GM12878 (cell line): ENCODE measurements at regions not wholly inside any gene's neighbourhood (a gene's known extent, or its start where the extent isn't known, plus 50 kb on each side); places are given as distances from the start of the nearest gene placed in this dataset.

Experiments used
- ATAC-seq: fragments of 200-7000 bp; cut with Tn5 transposase; 3 replicates; pipeline ENCODE4 v1.9.1; 2020; ENCODE audit warnings: mild to moderate bottlenecking, moderate library complexity
- BruUV-seq: library from RNA; stranded (reverse); fragments of 400-500 nt; replicated peaks from 2 replicates; lab custom pipeline; 2021; lab: Mats Ljungman, UMichigan
- CTCF ChIA-PET: fragments of 300-600 bp; sonication (Branson Sonifier 250); formaldehyde crosslinking; extraction: SDS; loops from one replicate; lab custom pipeline; 2021; ENCODE audit warnings: inconsistent platforms; lab: Yijun Ruan, JAX
- POLR2A ChIA-PET: fragments of 350-600 bp; formaldehyde crosslinking; extraction: SDS; loops from one replicate; lab custom pipeline; 2021; ENCODE audit warnings: inconsistent platforms; lab: Charles Lee
- RAD21 ChIA-PET: fragments of 300-600 bp; sonication (Branson Sonifier 250); formaldehyde crosslinking; loops from one replicate; lab custom pipeline; 2023; ENCODE audit warnings: antibody characterized with exemption; ENCODE audit not compliant: unreplicated experiment; lab: Charles Lee
- SMC1A ChIA-PET: fragments of 300-600 bp; sonication (Branson Sonifier 250); formaldehyde crosslinking; loops from one replicate; lab custom pipeline; 2023; ENCODE audit not compliant: unreplicated experiment, uncharacterized antibody; lab: Charles Lee
- DNase-seq: peaks from one replicate; pipeline ENCODE4 v3.0.0-alpha.2; 2011; ENCODE audit warnings: low read depth, low spot score
- FAIRE-seq: peaks from 3 replicates; lab custom pipeline; 2011; peaks lifted over from hg19 to GRCh38; lab: Jason Lieb, UNC
- H2AFZ ChIP-seq: 2 replicates; pipeline ENCODE4 v1.6.0; 2011; ENCODE audit warnings: low read depth, low read length, control low read depth; ENCODE audit not compliant: control insufficient read depth
- H3K27ac ChIP-seq: 2 replicates; pipeline ENCODE4 v1.5.1; 2011; ENCODE audit warnings: control low read depth; ENCODE audit not compliant: control insufficient read depth, insufficient read depth
- H3K27me3 ChIP-seq, 2 experiments: replicated peaks in 1 of 2; 2 replicates each; pipeline versions ENCODE4 v1.6.0 to v1.6.1; 2011; ENCODE audit warnings: low read length in 1 of 2; ENCODE audit not compliant: control insufficient read depth in 2 of 2, insufficient read depth in 2 of 2
- H3K36me3 ChIP-seq, 2 experiments: 2 replicates each; pipeline ENCODE4 v1.5.1; 2011; ENCODE audit warnings: low read length in 1 of 2; ENCODE audit not compliant: control insufficient read depth in 2 of 2, insufficient read depth in 2 of 2
- H3K4me1 ChIP-seq: 2 replicates; pipeline ENCODE4 v1.6.1; 2011; ENCODE audit warnings: mild to moderate bottlenecking, low read length, moderate library complexity, mixed read lengths; ENCODE audit not compliant: control insufficient read depth, insufficient read depth
- H3K4me2 ChIP-seq: 2 replicates; pipeline ENCODE4 v1.6.0; 2011; ENCODE audit warnings: control low read depth; ENCODE audit not compliant: control insufficient read depth, insufficient read depth
- H3K4me3 ChIP-seq: fragments of 200-600 bp; sonication (generic); 2 replicates; pipeline ENCODE4 v1.5.1; 2016
- H3K79me2 ChIP-seq: 2 replicates; pipeline ENCODE4 v1.6.0; 2011; ENCODE audit warnings: low read length; ENCODE audit not compliant: control insufficient read depth, insufficient read depth
- H3K9ac ChIP-seq: 2 replicates; pipeline ENCODE4 v1.8.0; 2011; ENCODE audit warnings: low read length, control low read depth, mixed read lengths; ENCODE audit not compliant: control insufficient read depth, insufficient read depth
- H3K9me3 ChIP-seq: replicated peaks from 3 replicates; pipeline ENCODE4 v1.5.1; 2011; ENCODE audit warnings: mild to moderate bottlenecking, low read length; ENCODE audit not compliant: control insufficient read depth, insufficient read depth
- H4K20me1 ChIP-seq: 2 replicates; pipeline ENCODE4 v1.6.0; 2011; ENCODE audit not compliant: control insufficient read depth, insufficient read depth
- CHD2 ChIP-seq: IDR thresholded peaks from 2 replicates; pipeline ENCODE4 v1.6.1; 2011; ENCODE audit warnings: low read depth, low read length, improper control_type of control experiment, borderline replicate concordance
- GABPA ChIP-seq: IDR thresholded peaks from 2 replicates; pipeline ENCODE4 v1.6.1; 2014; ENCODE audit warnings: antibody characterized with exemption, low read depth, mild to moderate bottlenecking, inconsistent platforms
- MEF2A ChIP-seq: IDR thresholded peaks from 2 replicates; pipeline ENCODE4 v1.6.1; 2011; ENCODE audit warnings: low read depth, mild to moderate bottlenecking, low read length, moderate library complexity; ENCODE audit not compliant: insufficient read depth
- NBN ChIP-seq: fragments of 450-650 bp; IDR thresholded peaks from 2 replicates; pipeline ENCODE4 v1.6.1; 2016
- RAD51 ChIP-seq: fragments of 450-650 bp; IDR thresholded peaks from 2 replicates; pipeline ENCODE4 v1.6.1; 2016; ENCODE audit warnings: moderate library complexity, mild to moderate bottlenecking, inconsistent platforms
- RELA ChIP-seq: fragments of 450-650 bp; IDR thresholded peaks from 2 replicates; pipeline ENCODE4 v1.8.0; 2014; ENCODE audit warnings: borderline replicate concordance; ENCODE audit not compliant: partially characterized antibody
- SREBF1 ChIP-seq: IDR thresholded peaks from 2 replicates; pipeline ENCODE4 v1.6.1; 2012; ENCODE audit warnings: mild to moderate bottlenecking, low read length
- STAT1 ChIP-seq: fragments of 450-650 bp; conservative IDR thresholded peaks from 2 replicates; pipeline ENCODE4 v1.6.1; 2014; ENCODE audit warnings: antibody characterized with exemption, mild to moderate bottlenecking
- SUZ12 ChIP-seq: fragments of 200-600 bp; sonication (generic); IDR thresholded peaks from one replicate; pipeline ENCODE4 v1.6.1; 2018; ENCODE audit warnings: antibody characterized with exemption, mild to moderate bottlenecking; ENCODE audit not compliant: unreplicated experiment
- YY1 ChIP-seq: IDR thresholded peaks from 2 replicates; pipeline ENCODE4 v1.6.1; 2011; ENCODE audit warnings: low read depth, mild to moderate bottlenecking, low read length
- WGBS: methylation state at CpG from one replicate; pipeline ENCODE4 v1.1.6; 2016; ENCODE audit warnings: low lambda C conversion rate; ENCODE audit not compliant: insufficient replicate concordance, insufficient coverage; ENCODE audit errors: missing lambda C conversion rate; 5-methylcytosine and 5-hydroxymethylcytosine counted together
- in situ Hi-C: fragments of 300-500 bp; cut with MboI; formaldehyde crosslinking; loops from 9 replicates; pipeline ENCODE4 v1.14.3; 2018; ENCODE audit warnings: mixed read lengths
- intact Hi-C: fragments of 100-400 bp; cut with micrococcal nuclease; formaldehyde crosslinking; loops from one replicate; pipeline ENCODE4 v1.14.2; 2022; ENCODE audit not compliant: unreplicated experiment
- TF ChIP-seq, protein P1 (sequence below): fragments of 450-650 bp; formaldehyde crosslinking; IDR thresholded peaks from 2 replicates; pipeline ENCODE4 v1.4.0; 2020; ENCODE audit warnings: mild to moderate bottlenecking, moderate library complexity
- TF ChIP-seq, protein P2 (sequence below): fragments of 450-650 bp; IDR thresholded peaks from 2 replicates; pipeline ENCODE4 v1.6.1; 2016; ENCODE audit warnings: mild to moderate bottlenecking
- TF ChIP-seq, protein P3 (sequence below): IDR thresholded peaks from 2 replicates; pipeline ENCODE4 v1.6.1; 2011; ENCODE audit warnings: low read depth, mild to moderate bottlenecking, low read length, moderate library complexity, borderline replicate concordance; ENCODE audit errors: extremely low read depth
- TF ChIP-seq, protein P4 (sequence below): IDR thresholded peaks from 2 replicates; pipeline ENCODE4 v1.6.1; 2012; ENCODE audit warnings: improper control_type of control experiment, low read depth, low read length; ENCODE audit not compliant: insufficient replicate concordance

DNA sequence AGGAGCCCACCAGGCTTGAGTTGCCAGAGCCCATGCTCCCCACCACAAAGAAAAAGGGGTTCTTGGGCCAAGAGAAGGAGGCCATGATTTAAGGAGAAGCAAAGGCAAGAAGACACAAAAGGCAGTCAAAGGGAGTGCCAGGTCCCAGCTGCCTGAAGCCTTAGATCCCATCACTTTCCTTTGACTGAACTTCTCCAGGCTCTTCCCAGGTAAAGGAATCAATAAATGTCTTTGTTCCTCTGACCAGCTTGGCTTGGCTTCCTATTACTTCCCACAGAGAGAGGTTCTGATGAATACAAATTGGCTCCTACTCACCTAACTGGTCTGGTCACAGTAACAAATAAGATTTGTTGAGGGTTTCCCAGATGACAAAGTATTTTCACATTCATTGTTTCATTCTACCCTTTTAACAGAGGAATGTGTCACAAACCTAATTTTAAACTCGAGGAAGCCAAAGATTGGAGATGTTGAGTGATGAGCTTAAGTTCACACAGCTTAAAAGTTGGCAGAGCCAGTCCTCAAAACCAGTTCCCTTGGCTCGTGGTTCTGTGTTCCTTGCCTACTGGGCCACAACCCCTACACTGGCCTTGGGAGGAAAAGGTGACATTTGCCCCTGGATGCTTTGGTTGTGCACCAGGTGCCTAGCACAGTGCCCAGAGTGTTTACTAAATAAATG lies 96.4 kb upstream of the SESN3 start:
- Histone ChIP-seq H3K27ac (no peak overlapping the region), H3K4me2 (no peak overlapping the region), H3K4me1 (no peaks in the 10 kb centered on the region), H3K4me3 (no peak overlapping the region), H3K36me3 (no peaks in the 10 kb centered on the region), H2AFZ (no peak overlapping the region), H4K20me1 (no peaks in the 10 kb centered on the region), H3K9me3 (no peaks in the 10 kb centered on the region), H3K27me3 (no peaks in the 10 kb centered on the region), H3K9ac (no peak overlapping the region), H3K79me2 (no peaks in the 10 kb centered on the region)
- SMC1A ChIA-PET = no interaction called here
- FAIRE-seq (no peak), DNase-seq (no peak), ATAC-seq (no peak)
- no TSS peak for BruUV-seq
- POLR2A ChIA-PET = no interaction called here
- CTCF ChIA-PET = interaction anchor here (1.1 kb wide), 1 partner anchor 379 kb away, joined by 3 read pairs; no protein-coding TSS in a partner anchor
- RAD21 ChIA-PET = no interaction called here
- WGBS = 0% methylated on average over 2 of the region's 2 CpGs
- in situ Hi-C loops (no loop called here), intact Hi-C loops (no loop called here)
- TF ChIP-seq, protein P1, sequence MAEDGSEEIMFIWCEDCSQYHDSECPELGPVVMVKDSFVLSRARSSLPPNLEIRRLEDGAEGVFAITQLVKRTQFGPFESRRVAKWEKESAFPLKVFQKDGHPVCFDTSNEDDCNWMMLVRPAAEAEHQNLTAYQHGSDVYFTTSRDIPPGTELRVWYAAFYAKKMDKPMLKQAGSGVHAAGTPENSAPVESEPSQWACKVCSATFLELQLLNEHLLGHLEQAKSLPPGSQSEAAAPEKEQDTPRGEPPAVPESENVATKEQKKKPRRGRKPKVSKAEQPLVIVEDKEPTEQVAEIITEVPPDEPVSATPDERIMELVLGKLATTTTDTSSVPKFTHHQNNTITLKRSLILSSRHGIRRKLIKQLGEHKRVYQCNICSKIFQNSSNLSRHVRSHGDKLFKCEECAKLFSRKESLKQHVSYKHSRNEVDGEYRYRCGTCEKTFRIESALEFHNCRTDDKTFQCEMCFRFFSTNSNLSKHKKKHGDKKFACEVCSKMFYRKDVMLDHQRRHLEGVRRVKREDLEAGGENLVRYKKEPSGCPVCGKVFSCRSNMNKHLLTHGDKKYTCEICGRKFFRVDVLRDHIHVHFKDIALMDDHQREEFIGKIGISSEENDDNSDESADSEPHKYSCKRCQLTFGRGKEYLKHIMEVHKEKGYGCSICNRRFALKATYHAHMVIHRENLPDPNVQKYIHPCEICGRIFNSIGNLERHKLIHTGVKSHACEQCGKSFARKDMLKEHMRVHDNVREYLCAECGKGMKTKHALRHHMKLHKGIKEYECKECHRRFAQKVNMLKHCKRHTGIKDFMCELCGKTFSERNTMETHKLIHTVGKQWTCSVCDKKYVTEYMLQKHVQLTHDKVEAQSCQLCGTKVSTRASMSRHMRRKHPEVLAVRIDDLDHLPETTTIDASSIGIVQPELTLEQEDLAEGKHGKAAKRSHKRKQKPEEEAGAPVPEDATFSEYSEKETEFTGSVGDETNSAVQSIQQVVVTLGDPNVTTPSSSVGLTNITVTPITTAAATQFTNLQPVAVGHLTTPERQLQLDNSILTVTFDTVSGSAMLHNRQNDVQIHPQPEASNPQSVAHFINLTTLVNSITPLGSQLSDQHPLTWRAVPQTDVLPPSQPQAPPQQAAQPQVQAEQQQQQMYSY (CRISPR knock-in tag) = no peak
- TF ChIP-seq, protein P2, sequence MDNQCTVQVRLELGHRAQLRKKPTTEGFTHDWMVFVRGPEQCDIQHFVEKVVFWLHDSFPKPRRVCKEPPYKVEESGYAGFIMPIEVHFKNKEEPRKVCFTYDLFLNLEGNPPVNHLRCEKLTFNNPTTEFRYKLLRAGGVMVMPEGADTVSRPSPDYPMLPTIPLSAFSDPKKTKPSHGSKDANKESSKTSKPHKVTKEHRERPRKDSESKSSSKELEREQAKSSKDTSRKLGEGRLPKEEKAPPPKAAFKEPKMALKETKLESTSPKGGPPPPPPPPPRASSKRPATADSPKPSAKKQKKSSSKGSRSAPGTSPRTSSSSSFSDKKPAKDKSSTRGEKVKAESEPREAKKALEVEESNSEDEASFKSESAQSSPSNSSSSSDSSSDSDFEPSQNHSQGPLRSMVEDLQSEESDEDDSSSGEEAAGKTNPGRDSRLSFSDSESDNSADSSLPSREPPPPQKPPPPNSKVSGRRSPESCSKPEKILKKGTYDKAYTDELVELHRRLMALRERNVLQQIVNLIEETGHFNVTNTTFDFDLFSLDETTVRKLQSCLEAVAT = no peak
- TF ChIP-seq SREBF1 = no peak
- no peak for TF ChIP-seq NBN
- TF ChIP-seq MEF2A = no peak
- TF ChIP-seq GABPA = no peak
- TF ChIP-seq CHD2 = no peak
- TF ChIP-seq, protein P3, sequence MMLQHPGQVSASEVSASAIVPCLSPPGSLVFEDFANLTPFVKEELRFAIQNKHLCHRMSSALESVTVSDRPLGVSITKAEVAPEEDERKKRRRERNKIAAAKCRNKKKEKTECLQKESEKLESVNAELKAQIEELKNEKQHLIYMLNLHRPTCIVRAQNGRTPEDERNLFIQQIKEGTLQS = no peak
- TF ChIP-seq YY1 = no peak
- TF ChIP-seq, protein P4, sequence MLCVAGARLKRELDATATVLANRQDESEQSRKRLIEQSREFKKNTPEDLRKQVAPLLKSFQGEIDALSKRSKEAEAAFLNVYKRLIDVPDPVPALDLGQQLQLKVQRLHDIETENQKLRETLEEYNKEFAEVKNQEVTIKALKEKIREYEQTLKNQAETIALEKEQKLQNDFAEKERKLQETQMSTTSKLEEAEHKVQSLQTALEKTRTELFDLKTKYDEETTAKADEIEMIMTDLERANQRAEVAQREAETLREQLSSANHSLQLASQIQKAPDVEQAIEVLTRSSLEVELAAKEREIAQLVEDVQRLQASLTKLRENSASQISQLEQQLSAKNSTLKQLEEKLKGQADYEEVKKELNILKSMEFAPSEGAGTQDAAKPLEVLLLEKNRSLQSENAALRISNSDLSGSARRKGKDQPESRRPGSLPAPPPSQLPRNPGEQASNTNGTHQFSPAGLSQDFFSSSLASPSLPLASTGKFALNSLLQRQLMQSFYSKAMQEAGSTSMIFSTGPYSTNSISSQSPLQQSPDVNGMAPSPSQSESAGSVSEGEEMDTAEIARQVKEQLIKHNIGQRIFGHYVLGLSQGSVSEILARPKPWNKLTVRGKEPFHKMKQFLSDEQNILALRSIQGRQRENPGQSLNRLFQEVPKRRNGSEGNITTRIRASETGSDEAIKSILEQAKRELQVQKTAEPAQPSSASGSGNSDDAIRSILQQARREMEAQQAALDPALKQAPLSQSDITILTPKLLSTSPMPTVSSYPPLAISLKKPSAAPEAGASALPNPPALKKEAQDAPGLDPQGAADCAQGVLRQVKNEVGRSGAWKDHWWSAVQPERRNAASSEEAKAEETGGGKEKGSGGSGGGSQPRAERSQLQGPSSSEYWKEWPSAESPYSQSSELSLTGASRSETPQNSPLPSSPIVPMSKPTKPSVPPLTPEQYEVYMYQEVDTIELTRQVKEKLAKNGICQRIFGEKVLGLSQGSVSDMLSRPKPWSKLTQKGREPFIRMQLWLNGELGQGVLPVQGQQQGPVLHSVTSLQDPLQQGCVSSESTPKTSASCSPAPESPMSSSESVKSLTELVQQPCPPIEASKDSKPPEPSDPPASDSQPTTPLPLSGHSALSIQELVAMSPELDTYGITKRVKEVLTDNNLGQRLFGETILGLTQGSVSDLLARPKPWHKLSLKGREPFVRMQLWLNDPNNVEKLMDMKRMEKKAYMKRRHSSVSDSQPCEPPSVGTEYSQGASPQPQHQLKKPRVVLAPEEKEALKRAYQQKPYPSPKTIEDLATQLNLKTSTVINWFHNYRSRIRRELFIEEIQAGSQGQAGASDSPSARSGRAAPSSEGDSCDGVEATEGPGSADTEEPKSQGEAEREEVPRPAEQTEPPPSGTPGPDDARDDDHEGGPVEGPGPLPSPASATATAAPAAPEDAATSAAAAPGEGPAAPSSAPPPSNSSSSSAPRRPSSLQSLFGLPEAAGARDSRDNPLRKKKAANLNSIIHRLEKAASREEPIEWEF = no peak
- no peak for TF ChIP-seq RELA
- no peak for TF ChIP-seq SUZ12
- TF ChIP-seq RAD51 = no peak
- TF ChIP-seq STAT1 = no peak
